AG04449 (cell line): ENCODE measurements at regions not wholly inside any gene's neighbourhood (a gene's known extent, or its start where the extent isn't known, plus 50 kb on each side); places are given as distances from the start of the nearest gene placed in this dataset.

Source experiments
- CTCF ChIA-PET: fragments of 350-600 bp; formaldehyde crosslinking; extraction: SDS; loops from one replicate; lab custom pipeline; 2021; ENCODE audit warnings: antibody characterized with exemption; lab: Yijun Ruan, JAX
- POLR2A ChIA-PET: fragments of 400-600, 350-600 bp; formaldehyde crosslinking; extraction: SDS; loops from one replicate; lab custom pipeline; 2020; ENCODE audit warnings: antibody characterized with exemption, inconsistent platforms; lab: Yijun Ruan, JAX
- DNase-seq: peaks from one replicate; pipeline ENCODE4 v3.0.0-alpha.2; 2010; ENCODE audit warnings: low read depth, low spot score
- H3K4me3 ChIP-seq: 2 replicates; pipeline ENCODE4 v1.5.1; 2011; ENCODE audit warnings: low read depth, mild to moderate bottlenecking, control low read depth, low read length
- CTCF ChIP-seq: IDR thresholded peaks from one replicate; pipeline ENCODE4 v1.5.1; 2011; ENCODE audit warnings: mild to moderate bottlenecking, moderate library complexity, low read length, control low read depth, inconsistent platforms; ENCODE audit not compliant: insufficient read depth; ENCODE audit errors: missing control alignments

DNA sequence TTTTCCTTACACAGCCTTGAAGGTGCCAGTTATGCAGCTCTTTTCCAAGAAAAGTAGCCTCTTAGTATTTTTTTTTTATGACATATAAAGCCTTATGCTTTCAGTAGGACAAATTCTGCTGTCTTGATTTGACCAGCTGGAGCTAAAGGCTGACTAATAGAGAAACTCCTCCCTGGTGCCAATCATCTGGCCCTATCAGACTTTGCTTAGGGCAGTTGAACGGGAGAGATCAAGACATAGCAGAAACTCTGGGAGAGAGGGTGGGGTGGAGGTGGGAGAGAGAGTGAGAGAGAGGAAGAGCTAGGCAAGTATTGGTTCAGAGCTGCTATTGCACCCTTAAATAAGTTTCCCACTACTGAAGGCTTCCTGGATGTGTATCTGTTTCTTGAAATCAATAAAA is 100.2 kb downstream of the SEC61B start:
- H3K4me3 ChIP-seq, result no peak overlapping the region
- TF ChIP-seq CTCF, result no peak
- ChIA-PET POLR2A (no interaction called here), CTCF (interaction anchor here (0.6 kb wide), 1 partner anchor 29 kb away, joined by 3 read pairs; no protein-coding TSS in a partner anchor)
- no peak for DNase-seq

GRCh38 chr9:99326112-99326916 is 104.2 kb downstream of the SEC61B start:
- TF ChIP-seq CTCF, result no peak
- ChIA-PET POLR2A (no interaction called here), CTCF (no interaction called here)
- no peak for DNase-seq
- H3K4me3 ChIP-seq, result no peak overlapping the region

DNA sequence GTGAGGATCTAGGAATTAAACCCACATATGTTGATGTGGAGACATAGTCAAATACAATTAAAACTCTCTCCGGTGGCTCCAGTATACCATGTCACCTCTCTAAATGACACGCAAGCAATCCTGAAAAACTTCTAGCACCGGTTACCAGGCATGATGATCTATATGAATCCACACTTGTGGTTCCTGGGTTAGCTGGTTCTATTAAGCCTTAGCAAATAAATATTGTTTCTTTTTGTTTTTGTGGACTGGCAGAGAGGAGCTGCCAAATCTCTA is 104.8 kb downstream of the SEC61B start:
- H3K4me3 ChIP-seq, result no peak overlapping the region
- no peak for DNase-seq
- no peak for TF ChIP-seq CTCF
- POLR2A ChIA-PET, result no interaction called here
- CTCF ChIA-PET, result no interaction called here

GRCh38 chr9:99327667-99328066 is 105.6 kb downstream of the SEC61B start:
- ChIA-PET CTCF (no interaction called here), POLR2A (no interaction called here)
- TF ChIP-seq CTCF, result no peak
- no peak overlapping the region for H3K4me3 ChIP-seq
- DNase-seq, result no peak

DNA sequence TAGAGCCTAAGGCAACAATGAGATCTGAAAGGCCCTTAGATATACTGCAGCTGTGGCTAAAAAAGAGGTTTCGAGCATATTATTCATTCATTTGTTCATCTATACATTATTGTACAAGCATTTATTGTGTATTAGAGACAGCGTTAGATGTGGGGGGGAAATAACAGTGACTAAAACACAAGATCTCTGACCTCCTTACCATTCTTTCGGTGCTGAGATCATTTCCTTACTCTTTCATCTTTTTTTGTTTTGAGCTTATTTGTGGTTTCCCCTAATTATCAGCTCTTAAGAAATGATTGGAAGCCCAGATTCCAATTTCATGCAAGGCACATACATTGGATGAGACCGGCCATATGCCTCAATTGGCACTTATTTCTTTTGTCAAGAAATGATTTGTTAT is 113.2 kb downstream of the SEC61B start:
- TF ChIP-seq CTCF, result no peak
- no peak for DNase-seq
- POLR2A ChIA-PET, result no interaction called here
- CTCF ChIA-PET, result no interaction called here
- no peak overlapping the region for H3K4me3 ChIP-seq

GRCh38 chr9:99336005-99336404 is 113.9 kb downstream of the SEC61B start:
- ChIA-PET CTCF (no interaction called here), POLR2A (no interaction called here)
- no peak overlapping the region for H3K4me3 ChIP-seq
- TF ChIP-seq CTCF, result no peak
- no peak for DNase-seq
